NOMO-1 treated with DMSO at 0.1 percent for 48 hours (cell line): ENCODE measurements at regions not wholly inside any gene's neighbourhood (a gene's known extent, or its start where the extent isn't known, plus 50 kb on each side); places are given as distances from the start of the nearest gene placed in this dataset.

Source experiments
- DNase-seq: peaks from one replicate; lab custom pipeline; 2025; ENCODE audit not compliant: unreplicated experiment; lab: John Stamatoyannopoulos, UW

- no peak for DNase-seq
Observed at GRCh38 chr3:73294537-73294936, 233.1 kb downstream of the EBLN2 start.

DNA sequence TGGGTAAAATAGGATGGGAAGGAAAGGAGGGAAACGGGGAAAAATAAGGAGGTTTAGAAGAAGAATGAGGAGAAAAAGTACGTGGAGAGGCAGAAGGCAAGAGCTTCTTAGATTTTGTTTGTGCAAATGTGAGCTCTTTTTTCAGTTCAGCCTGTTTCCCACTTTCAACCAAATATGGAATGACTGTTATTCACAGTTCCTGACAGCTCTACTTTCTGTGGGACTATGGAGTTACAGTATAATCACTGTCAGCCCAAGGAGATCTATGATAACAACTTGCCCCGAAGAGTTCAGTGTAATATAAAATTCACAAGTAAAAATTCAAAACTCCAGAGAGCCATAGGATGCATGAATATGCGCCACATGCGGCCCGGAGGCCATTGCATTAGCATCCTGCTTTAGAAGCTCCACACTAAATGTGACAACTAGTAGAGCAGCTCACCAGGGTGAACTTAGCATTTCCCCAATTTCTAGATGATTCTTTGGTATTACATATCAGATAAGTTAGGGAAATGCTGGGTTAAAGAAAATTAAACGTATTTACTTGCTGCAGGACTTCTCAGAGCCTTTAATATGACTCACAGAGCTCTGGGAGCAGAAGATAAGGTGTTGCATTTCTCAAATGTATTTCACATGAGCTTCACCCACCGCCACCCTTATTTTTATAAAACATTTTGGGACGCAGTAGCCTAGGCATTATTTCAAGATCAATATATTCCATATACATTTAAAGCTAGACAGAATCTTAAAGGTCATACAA is 234.6 kb downstream of the EBLN2 start:
- DNase-seq: no peak

DNA sequence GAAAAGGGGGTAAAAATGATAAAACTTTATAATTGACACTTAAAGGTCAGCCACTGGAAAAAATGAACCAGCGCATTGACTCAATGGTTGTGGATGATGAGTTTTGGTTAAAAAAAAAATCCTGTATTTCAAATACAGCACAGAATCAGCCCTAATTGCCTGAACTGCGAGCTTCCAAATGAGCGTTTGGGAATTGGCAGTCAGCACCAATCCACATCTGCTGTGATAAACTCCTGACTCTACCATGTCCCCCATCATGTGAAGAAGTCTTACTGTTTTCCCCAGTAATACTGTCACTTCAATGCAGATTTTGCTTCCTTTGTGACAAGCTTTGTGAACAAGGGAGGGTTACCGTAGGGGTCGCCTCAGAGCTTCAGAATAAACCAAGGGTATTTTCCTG is 235.4 kb downstream of the EBLN2 start:
- DNase-seq: no peak

GRCh38 chr3:73298243-73299183 is 237.1 kb downstream of the EBLN2 start:
- no peak for DNase-seq

GRCh38 chr3:73299184-73299691 is 237.8 kb downstream of the EBLN2 start:
- no peak for DNase-seq

GRCh38 chr3:73314151-73314951 is 252.9 kb downstream of the EBLN2 start:
- no peak for DNase-seq

DNA sequence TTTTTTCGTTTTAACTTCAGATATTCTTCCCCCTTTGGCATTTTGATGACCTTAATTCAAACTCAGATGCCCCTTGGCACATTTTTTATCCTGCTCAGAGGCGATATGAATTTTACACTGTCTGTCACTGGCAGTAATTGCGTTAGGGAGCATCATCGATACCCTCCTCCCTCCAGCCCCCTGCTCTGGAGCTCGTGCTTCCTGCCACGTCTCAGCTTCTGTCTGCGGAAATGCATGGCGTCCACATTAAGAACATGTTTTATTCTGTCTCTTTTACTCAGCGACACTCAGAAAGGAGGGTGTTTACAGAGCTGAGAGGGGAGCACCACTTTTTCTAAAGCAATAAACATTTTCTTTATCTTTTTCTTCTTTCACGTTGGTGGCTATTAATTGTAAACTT is 254.2 kb downstream of the EBLN2 start:
- no peak for DNase-seq

DNA sequence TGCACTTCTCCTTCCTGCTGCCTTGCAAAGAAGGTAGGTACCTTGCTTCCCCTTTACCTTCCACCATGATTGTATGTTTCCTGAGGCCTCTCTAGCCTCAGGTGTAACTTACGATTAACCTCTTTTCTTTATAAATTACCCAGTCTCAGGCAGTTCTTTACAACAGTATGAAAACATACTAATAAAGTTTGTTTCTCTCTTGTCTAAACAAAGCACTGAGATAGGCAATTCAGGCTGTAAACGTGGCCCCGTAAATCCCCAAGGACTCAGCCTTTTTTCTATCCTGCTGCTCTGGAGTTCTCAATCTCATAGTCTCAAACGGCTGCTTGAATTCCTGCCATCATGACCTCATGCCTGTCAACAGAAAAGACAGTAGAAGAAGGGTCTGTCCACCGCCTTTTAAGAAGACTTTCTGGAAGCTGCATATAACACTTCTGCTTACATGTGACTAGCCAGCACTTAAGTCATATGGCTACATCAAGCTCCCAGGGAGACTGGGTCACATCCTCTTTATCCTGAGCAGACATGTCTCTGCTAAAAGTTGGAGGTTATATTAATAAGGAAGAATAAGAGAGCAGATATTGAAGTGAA is 257.8 kb downstream of the EBLN2 start:
- no peak for DNase-seq

GRCh38 chr3:73321286-73321999 is 260.0 kb downstream of the EBLN2 start:
- DNase-seq: no peak

DNA sequence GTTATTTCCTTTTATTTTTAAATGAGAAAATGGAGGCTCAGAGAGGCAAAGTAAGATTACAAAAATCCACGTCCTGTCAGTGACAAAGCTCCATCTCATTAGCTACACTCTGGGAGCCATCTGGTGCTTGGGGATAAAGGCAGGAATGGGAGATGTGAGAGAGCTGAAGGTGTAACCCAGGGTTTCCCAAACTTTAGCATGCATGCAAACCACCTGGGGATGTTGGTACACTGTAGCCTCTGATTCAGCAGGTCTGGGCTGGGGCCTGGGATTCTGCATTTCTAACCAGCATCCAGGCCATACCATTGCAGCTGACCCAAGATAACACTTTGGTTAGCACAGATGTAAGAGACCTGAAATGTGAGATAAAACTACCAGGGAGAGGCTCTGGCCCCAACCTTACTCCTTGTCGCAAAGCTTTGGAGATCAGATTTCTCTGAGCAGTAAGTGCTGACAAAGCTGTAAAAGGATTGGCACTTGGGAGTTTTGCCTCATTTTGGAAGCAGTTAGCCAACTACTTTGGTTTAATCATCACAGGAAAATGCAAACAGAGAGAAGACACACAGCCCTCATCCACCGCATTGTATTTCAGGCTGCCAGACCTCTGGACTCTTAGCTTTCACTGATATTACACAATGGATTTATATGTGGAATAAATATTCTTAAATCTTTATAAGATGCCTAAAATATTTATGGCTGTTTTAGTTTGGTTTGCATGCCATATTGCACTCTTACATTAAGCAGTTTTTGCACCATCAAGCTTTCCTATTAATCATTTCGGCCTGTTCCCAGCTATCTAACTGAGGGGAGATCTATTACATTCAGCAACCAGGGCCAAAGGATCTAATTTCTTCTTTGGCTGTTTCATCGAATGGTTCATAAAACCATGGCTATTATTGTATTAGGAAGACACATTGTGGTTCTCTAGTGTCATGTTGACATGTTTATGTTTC is 263.0 kb downstream of the EBLN2 start:
- DNase-seq: no peak

- no peak for DNase-seq
Observed at GRCh38 chr3:73326396-73326795, 264.9 kb downstream of the EBLN2 start.

GRCh38 chr3:73327052-73327451 is 265.6 kb downstream of the EBLN2 start:
- DNase-seq: no peak
